Inferior parietal cortex (tissue), 1 donor: ENCODE measurements at regions not wholly inside any gene's neighbourhood (a gene's known extent, or its start where the extent isn't known, plus 50 kb on each side); places are given as distances from the start of the nearest gene placed in this dataset.

Source experiments
- DNase-seq: peaks from one replicate; pipeline ENCODE4 v3.0.0-alpha.2; 2016; ENCODE audit errors: extremely low spot score

DNA sequence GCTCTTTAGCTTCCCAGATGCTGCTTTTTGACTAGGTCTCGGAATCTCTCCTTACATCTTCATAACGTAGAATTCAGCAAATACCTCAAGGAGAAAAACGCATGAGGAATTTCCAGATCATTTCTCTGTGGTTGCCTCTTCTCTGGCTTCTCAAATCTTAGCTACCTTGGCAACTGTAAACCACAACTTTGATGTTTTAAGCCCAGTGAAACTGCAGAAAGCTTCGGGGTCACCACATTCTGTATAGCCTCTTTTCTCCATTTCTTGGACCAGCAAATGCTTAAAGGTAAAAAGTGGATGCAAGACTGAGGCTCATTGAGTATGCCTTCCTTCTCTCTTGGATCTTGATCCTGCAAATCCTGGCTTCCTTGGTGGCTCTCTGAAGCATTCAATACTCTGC is 125.5 kb upstream of the FBXL4 start:
- DNase-seq = no peak

DNA sequence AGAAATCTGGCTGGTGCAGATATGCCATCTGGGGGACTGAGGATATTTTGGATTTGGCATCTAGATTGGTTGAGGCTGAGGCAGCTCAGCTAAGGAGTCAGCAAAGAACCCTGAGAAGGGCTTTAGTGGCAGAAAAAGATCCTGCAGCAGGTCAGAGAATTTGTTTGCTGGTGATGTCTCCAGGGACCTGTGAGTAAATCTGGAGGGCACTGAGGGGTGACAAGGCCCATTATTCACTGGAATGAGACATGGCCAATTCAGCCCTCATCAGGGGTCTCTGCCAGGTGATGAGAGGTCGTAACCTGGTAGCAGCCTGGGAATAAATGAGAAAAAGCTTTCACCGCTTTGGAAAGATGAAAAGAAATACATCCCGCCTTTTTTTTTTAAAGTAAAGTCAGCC is 118.3 kb upstream of the FBXL4 start:
- no peak for DNase-seq

DNA sequence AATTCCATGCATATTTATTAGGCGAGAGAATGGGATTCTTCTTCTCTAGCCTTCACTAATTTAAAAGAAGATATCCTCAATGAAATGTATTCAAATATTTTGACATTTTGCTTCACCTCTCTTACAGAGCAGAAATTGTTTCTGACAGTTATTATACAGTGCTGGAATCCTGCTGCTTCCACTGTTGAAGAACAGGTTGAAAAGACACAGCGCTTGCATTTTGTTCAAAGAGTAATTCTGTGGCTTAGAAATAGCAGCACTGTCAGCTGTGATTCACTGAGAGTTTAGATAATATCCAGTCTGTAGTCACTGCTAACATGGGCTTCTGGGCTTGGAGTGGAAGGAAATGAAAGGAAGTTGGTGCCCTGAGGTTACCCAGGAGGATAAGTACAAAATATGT is 117.1 kb upstream of the FBXL4 start:
- DNase-seq = no peak

DNA sequence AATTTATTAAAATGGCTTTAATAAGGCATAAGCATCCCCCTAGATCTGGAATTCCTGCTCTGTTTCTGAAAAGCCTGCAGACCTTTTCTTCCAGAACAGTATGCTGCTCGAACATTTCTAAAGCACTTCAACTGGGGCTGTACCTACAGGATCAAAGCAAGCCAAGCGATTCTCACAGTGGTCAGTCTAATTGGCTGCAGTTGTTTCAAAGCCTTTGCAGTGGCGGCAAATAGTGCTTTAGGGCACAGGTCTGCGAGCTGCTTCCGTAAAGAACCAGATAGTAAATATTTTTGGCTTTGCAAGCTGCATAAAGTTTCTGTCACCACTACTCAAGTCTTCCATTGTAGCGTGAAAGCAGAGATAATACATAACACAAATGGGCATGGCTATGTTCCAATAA is 88.9 kb upstream of the FBXL4 start:
- no peak for DNase-seq

DNA sequence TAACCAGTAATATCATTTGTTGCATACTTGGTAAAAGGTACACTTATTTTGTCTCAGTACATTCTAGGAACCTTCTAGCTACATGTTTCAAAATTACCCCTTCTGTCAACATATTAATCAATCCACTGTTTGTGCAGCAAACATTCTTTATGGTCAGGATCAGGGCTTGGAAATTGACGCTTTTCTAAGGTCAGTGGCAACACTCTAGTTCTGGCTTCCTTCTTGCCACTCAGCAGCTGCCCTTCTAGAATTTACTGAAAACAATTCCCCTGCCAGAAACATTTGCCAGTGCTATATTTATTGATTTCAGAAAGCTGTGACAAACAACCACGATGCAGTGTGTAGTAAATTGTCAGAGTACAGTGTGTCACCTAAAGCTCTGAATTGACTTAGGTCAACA is 84.7 kb upstream of the FBXL4 start:
- DNase-seq = no peak

DNA sequence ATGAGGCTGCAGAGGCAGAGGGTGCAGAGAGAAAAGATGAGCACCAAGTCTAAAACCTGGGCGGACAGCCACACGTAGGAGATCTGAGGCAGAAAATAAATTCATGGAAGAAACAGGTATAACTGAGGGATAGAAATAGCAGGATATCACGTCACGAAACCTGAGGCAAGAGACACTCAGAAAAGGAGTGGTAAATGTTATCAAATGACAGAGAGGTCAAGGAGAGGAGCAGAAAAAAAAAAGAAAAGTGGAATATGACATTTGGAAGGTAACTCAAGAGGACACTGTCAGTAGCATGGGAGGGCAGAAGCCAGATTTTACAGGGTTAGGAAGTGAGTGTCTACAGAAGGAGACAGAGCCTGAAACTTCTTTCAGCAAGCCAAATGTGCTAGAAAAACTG is 84.2 kb upstream of the FBXL4 start:
- no peak for DNase-seq

DNA sequence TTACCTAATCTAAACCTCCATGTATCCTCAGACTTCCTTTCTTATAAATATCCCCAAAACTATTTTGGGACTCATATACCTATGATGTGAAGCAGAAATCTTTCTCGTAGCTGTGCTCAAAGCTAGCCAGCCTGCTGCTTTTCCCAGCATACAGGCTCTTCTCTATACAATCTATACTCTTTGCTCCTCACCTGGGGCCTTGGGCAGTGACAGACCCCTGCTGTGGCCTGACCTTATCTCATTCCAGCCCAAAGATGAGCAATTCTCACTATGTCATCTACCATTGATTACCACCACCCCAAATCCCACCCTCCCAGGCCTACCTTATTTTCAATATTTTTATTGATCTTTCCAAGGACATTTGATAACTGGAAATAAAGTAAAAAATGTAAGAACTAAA is 83.2 kb upstream of the FBXL4 start:
- no peak for DNase-seq

DNA sequence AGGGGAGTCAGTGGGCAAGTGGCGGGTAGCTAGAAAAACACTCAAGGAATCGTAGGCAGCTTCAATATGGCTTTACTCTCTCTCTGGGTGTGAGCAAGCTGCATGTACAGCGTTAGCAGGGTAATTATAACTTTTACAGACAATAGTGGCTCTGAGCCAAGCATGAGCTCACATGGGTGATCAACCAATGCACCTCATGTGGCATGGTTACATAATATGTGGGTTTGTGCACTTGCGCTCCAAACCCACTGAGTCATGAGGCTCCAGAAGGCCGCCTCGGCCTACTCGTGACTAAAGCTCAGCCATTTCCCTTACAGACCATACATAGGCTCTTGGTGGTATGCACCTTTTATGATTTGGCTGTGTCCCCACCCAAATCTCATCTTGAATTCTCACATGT is 78.4 kb upstream of the FBXL4 start:
- no peak for DNase-seq

DNA sequence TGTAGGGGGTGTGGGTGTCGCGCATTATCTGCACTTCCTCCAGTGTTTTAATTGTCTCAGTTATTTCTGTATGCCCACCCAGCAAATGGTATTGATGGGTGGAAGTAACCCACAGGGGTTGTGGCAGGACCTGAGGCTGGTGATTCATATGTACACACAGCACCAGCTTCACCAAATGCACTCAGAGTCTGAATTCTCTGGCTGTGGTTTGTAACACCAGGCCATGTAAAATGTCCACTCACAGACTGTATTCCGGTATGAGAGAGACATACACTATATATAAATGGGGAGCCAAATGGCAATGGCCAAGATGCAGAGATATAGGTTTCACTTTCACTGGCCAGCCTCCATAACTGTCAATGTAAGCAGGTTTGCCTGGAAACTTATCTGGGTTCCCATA is 76.3 kb upstream of the FBXL4 start:
- DNase-seq = no peak

DNA sequence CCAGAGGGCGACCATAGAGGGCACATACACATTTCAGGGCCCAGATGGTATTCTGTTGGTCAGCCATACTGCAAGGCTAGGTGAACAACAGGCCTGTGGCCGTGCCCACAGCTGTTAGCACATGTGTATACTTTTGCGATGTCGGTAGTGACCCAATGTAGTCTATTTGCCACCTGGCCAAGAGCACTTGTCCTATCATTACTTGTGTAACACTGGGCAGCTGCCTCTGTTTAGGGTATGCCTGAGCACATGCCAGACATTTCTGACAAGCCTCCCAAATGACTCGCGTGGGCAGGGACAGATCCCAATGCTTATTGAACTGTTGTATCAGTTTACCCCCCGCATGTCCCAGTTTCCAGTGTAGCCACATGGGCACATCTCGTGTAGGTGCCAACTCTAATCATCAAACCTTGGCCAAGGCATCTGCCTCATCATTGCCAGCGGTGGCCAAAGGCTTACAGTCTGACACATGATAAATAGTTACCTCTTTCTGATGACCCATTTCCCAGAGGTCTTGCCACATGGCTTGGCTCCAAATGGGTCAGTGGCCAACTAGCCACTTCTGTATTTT is 74.4 kb upstream of the FBXL4 start:
- no peak for DNase-seq

DNA sequence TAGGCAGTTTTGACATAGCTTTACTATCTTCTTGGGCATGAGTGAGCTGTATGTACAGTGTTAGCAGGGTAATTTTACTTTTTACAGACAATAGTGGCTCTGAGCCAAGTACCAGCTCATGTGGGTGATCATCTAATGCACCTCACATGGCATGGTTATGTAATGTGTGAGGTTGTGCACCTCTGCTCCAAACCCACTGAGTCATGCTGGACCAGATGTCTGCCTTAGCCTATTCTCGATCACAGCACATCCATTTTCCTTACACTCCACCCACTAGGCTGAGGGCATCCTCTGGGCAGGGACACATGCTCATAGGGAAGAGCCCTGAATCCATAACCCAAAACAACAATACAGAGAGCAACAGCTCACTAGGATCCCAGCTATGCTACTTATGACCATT is 71.6 kb upstream of the FBXL4 start:
- no peak for DNase-seq

DNA sequence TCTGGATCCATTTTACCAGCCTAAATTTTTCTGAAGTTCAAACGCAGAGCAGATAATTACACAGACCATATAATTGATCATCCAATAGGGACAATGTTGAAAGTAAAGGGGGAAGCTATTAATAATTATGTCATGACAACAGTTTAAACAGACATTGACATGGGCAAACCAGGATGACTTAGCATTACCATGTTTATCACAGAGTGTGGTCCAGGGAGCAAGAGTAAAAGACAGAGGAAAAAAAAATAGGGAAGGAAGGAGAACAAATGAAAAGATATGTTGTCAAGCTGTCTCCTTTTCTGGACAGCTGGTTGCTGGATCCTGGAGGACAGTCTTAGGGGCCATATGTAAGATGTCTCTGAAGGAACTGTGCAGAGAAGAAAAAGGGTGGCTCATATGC is 69.4 kb upstream of the FBXL4 start:
- DNase-seq = no peak

DNA sequence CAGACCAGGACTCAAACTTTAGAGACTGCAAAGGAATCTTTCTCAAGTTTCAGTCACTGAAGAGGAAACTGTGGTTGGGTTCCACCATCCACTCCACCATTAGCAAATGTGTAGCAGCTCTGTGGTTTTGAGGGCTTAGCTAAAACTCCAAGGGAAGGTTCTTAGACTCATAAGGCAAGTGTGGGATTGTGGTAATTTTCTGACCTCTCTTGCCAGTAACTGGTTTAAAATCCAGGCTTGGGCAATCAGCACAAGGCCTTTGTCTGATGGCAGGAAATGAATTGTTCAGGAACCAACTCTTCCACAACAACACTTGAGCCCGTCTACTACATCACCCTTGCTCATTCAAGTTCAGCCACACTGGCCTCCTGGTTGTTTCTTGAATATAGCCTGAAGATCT is 68.6 kb upstream of the FBXL4 start:
- DNase-seq = no peak

DNA sequence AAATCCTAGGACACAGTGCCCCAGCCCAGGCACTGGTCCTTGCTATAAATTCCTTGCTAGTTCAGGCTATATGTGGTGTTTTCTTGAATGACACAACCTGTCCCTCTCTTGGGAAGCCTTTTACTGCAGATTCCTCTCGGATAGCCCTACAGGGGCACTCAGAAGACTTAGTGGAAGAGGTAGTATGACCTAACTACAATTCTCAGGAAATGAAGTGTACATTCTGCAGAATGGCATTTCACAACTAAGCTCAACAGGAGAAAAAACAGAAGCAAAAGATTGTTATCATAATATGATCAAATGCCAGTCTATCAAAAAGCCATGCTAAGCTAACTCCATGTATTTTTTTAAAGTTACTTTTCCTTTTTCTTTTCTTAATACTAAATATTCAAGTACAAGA is 66.3 kb upstream of the FBXL4 start:
- no peak for DNase-seq

DNA sequence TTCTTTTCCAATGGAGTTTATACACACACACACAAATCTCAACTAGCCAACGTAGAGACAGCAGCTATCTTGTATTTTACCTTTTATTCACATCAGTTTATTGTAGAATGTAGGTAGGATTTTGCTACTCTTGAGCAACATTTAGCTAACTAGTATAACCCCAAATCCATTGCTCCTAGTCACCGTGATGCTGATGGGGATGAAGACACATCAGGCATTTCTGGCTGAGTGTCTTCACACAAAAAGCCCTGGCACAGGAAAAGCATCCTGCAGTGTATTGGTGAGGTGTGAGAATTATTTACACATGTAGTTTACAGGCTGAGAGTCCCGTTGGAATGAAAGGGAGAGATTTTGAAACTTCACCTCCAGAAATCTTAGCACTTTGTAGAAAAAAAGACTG is 65.9 kb upstream of the FBXL4 start:
- DNase-seq = no peak

DNA sequence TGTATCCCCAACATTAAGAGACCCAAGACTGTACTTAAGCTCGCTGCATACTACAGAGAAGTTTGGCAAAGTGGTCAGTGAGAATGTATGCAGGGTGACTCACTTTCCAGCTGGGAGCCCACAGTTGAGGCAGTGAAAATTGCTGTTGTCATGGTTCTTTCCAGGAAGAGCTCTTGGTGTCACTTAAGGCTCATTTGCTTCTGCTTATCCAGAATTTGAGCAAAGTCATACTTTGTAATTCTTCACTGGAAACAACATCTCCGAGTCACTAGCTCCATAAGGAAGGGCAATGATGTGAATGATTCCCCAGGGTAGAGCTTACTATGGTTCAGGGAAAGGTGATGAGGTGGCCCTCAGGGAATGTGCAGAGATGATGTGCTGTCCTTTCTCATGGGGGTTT is 65.4 kb upstream of the FBXL4 start:
- DNase-seq = no peak

DNA sequence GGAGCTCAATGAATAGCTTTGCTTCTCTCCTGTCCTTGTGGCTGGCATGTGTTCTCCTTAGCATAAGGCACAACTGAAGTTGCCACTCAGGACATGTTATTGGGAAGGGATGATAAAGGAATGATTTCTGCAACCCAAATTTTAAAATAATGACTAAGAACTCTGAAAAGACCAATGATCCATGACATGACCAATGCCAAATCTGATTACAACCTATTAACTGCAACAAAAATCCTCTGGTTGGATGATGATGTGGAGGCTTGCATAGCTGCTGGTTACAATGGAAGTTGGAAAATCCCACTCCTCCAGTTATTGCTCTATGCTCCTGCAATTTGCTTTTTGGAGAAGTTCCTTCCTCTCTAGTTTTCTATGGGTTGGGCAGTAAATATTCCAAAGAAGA is 63.4 kb upstream of the FBXL4 start:
- DNase-seq = no peak

DNA sequence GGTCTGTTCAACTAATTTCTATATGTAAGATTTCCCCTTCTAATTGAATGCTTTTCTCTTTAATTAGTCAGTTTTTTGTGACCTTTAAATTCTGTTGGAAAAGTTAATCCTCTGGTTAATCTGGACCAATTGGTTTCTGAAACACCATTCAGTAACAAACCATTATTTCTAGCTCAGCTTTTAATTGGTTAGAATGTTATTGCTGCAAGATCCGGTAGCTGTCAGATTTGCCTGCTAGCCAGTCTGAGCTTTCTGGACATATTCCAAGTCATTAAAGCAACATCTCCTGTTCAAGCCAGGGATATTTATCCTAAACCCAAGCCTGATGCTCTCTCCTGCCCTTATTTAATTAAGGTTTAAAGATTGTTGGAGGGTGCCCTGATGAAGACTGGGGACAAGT is 55.1 kb upstream of the FBXL4 start:
- DNase-seq = no peak

DNA sequence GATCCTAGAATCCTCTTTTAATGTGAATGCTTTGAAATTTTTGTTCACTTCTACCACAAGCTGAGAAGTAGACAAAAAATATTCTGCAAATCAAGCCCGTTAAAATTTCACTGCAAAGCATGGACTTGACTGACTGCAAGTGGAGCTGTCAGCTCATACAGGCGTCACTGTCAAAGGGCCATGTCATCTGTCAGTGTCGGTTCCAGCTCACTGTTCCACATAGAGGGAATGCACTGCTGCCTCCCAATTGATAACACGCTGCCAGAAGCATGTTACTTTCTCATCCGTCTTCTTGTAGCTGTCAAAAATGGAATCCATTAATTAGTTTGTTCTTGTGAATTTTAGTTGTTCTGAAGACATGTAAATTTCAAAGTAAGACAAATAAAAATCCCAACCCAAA is 50.4 kb upstream of the FBXL4 start:
- no peak for DNase-seq
